ENCODE measurements at regions not wholly inside any gene's neighbourhood (a gene's known extent, or its start where the extent isn't known, plus 50 kb on each side); places are given as distances from the start of the nearest gene placed in this dataset.

DNA sequence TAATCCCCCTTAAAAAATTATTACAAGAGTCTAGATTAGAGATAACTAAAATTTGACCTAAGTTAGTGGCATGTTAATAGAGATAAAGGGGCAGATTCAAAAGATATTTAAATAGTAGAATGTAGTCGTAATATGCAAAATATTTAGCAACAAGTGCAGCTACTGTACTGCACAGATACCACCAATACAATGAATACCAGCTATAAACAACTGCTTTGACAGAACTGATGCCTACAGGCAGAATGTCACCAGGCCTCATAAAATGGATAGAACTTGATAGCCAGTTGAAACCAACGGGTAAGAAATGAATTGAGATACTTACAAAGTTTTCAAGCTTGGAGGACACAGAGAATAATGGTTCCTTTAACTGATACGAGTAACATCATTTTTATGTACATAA is 249.3 kb upstream of the VEPH1 start:
- Histone ChIP-seq H3K9me3 (no peaks in the 10 kb centered on the region), H3K27ac (no peak overlapping the region), H3K4me1 (no peaks in the 10 kb centered on the region), H3K4me3 (no peak overlapping the region), H3K4me2 (no peak overlapping the region)
- FAIRE-seq (no peak), ATAC-seq (no peak), DNase-seq (ENCODE audit: low read depth in 1 of 2, low spot score in 1 of 2) (no peak)
- 9% methylated on average over 3 of the region's 3 CpGs for WGBS (ENCODE audit: missing lambda C conversion rate)
- ChIA-PET POLR2A (no interaction called here), CTCF (interaction anchor here (1.2 to 1.4 kb wide), 2 partner anchors 17 to 682 kb away, joined by 3 to 4 read pairs; no protein-coding TSS in a partner anchor)
- TF ChIP-seq, protein P1, sequence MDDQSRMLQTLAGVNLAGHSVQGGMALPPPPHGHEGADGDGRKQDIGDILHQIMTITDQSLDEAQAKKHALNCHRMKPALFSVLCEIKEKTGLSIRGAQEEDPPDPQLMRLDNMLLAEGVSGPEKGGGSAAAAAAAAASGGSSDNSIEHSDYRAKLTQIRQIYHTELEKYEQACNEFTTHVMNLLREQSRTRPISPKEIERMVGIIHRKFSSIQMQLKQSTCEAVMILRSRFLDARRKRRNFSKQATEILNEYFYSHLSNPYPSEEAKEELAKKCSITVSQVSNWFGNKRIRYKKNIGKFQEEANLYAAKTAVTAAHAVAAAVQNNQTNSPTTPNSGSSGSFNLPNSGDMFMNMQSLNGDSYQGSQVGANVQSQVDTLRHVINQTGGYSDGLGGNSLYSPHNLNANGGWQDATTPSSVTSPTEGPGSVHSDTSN (IDR thresholded peaks at IDR 0.05), result no peak
- TF ChIP-seq MAZ (IDR thresholded peaks at IDR 0.05; ENCODE audit: borderline replicate concordance, low read depth, low read length) (no peak), BHLHE40 (IDR thresholded peaks at IDR 0.05; ENCODE audit: low read depth, low read length) (no peak), FOSL2 (IDR thresholded peaks at IDR 0.05) (no peak), FOSL2 (CRISPR knock-in tag; IDR thresholded peaks at IDR 0.05) (no peak), TP53 (CRISPR knock-in tag; IDR thresholded peaks at IDR 0.05) (no peak), RFX5 (IDR thresholded peaks at IDR 0.05) (no peak)
- TF ChIP-seq, protein P2, sequence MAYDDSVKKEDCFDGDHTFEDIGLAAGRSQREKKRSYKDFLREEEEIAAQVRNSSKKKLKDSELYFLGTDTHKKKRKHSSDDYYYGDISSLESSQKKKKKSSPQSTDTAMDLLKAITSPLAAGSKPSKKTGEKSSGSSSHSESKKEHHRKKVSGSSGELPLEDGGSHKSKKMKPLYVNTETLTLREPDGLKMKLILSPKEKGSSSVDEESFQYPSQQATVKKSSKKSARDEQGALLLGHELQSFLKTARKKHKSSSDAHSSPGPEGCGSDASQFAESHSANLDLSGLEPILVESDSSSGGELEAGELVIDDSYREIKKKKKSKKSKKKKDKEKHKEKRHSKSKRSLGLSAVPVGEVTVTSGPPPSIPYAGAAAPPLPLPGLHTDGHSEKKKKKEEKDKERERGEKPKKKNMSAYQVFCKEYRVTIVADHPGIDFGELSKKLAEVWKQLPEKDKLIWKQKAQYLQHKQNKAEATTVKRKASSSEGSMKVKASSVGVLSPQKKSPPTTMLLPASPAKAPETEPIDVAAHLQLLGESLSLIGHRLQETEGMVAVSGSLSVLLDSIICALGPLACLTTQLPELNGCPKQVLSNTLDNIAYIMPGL (CRISPR knock-in tag; IDR thresholded peaks at IDR 0.05; ENCODE audit: borderline replicate concordance), result no peak

DNA sequence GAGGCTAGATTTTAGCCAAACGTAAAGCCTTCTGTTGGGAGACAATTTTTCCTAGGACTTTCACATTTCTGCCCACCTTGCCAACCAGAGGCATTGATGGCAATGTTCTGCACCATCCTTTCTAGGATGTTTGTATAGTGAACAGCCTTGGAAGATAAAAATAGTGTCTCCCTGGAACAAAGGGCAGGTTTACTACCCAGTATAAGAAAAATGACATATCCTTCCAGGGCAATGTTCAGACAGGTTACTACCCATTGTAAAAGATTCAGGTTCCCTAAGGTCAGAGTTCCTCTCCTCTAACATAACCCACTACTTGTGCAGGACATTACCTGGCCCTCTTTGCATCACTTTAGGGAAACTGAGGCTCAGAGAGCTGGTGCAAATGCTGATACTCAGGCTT is 248.2 kb upstream of the VEPH1 start:
- TF ChIP-seq HOXA7 (CRISPR knock-in tag; IDR thresholded peaks at IDR 0.05) (no peak), SMC3 (IDR thresholded peaks at IDR 0.05) (no peak), TFCP2L1 (CRISPR knock-in tag; IDR thresholded peaks at IDR 0.05) (no peak)
- TF ChIP-seq, protein P3, sequence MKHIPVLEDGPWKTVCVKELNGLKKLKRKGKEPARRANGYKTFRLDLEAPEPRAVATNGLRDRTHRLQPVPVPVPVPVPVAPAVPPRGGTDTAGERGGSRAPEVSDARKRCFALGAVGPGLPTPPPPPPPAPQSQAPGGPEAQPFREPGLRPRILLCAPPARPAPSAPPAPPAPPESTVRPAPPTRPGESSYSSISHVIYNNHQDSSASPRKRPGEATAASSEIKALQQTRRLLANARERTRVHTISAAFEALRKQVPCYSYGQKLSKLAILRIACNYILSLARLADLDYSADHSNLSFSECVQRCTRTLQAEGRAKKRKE (CRISPR knock-in tag; IDR thresholded peaks at IDR 0.05; ENCODE audit: low read depth), result no peak
- FAIRE-seq (no peak), DNase-seq (ENCODE audit: low read depth in 1 of 2, low spot score in 1 of 2) (no peak), ATAC-seq (no peak)
- no peak overlapping the region for H3K4me2 ChIP-seq
- H3K4me1 ChIP-seq, result no peaks in the 10 kb centered on the region
- CTCF ChIA-PET, result no interaction called here
- H3K4me3 ChIP-seq, result no peak overlapping the region
- no peaks in the 10 kb centered on the region for H3K9me3 ChIP-seq
- POLR2A ChIA-PET, result interaction anchor here (0.5 kb wide), 1 partner anchor 278 kb away, joined by 4 read pairs; no protein-coding TSS in a partner anchor
- H3K27ac ChIP-seq, result no peak overlapping the region
- 0% methylated on average over 1 of the region's 1 CpG for WGBS (ENCODE audit: missing lambda C conversion rate)

DNA sequence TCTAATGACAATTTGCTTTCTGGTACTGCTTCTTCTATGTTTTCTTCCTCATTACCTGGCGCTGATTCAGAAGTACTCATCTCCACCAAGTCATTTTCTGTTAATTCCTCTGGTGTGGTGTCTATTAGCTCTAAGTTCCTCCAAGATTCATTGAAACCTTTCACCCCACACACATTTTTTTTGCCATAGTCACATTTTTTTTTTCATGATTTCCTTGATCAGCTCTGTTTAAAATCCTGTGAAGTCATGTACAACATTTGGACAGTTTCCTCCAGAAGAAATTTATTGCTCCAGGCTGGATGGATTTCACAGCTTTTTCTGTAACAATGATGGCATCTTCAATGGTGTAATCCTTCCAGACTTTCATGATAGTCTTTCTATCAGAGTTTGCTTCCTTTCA is 243.2 kb upstream of the VEPH1 start:
- Histone ChIP-seq H3K9me3 (no peaks in the 10 kb centered on the region), H3K4me2 (no peak overlapping the region), H3K27ac (no peak overlapping the region), H3K4me3 (no peak overlapping the region), H3K4me1 (no peaks in the 10 kb centered on the region)
- FAIRE-seq, result no peak
- DNase-seq (ENCODE audit: low read depth in 1 of 2, low spot score in 1 of 2), result no peak
- ATAC-seq, result no peak
- ChIA-PET CTCF (interaction anchor here (1.2 kb wide), 1 partner anchor 688 kb away, joined by 3 read pairs; no protein-coding TSS in a partner anchor), POLR2A (no interaction called here)
- WGBS (ENCODE audit: missing lambda C conversion rate), result 0% methylated on average over 1 of the region's 1 CpG
- TF ChIP-seq RCOR1 (IDR thresholded peaks at IDR 0.05; ENCODE audit: low read depth, low read length), result no peak
- no peak for TF ChIP-seq GATA3 (IDR thresholded peaks at IDR 0.05; ENCODE audit: borderline replicate concordance)
- TF ChIP-seq PHF8 (IDR thresholded peaks at IDR 0.05; ENCODE audit: borderline replicate concordance, low read depth), result no peak
- TF ChIP-seq SMC3 (IDR thresholded peaks at IDR 0.05), result no peak
- no peak for TF ChIP-seq FOSB (CRISPR knock-in tag; IDR thresholded peaks at IDR 0.05)
- no peak for TF ChIP-seq HOXB5 (CRISPR knock-in tag; IDR thresholded peaks at IDR 0.05)
- TF ChIP-seq JUNB (IDR thresholded peaks at IDR 0.05), result no peak
- no peak for TF ChIP-seq CEBPB (IDR thresholded peaks at IDR 0.05)
- no peak for TF ChIP-seq MAFK (IDR thresholded peaks at IDR 0.05; ENCODE audit: partially characterized antibody)
- no peak for TF ChIP-seq FOSL2 (IDR thresholded peaks at IDR 0.05)
- no peak for TF ChIP-seq FOSL2 (CRISPR knock-in tag; IDR thresholded peaks at IDR 0.05)
- TF ChIP-seq FOXS1 (CRISPR knock-in tag; IDR thresholded peaks at IDR 0.05), result no peak
- TF ChIP-seq, protein P4, sequence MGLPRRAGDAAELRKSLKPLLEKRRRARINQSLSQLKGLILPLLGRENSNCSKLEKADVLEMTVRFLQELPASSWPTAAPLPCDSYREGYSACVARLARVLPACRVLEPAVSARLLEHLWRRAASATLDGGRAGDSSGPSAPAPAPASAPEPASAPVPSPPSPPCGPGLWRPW (IDR thresholded peaks at IDR 0.05), result no peak
